ENCODE measurements at regions not wholly inside any gene's neighbourhood (a gene's known extent, or its start where the extent isn't known, plus 50 kb on each side); places are given as distances from the start of the nearest gene placed in this dataset.

DNA sequence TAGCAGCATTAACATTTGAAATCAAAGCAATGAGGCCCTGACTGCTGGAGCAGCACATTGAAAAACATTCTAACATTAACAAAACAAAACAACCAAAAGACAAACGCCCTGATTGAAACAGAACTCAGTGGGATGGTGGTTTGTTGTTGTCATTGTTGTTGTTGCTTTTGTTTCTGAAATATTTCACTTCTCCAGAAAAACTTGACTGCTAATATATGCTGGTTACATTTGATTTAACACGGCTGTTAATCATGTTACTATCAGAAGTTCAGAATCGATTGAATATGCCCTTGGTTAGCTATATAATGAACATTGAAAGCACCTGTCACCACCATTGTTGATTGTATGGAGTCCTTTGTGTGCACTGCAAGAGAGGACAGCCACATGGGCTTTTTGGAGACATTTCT, 790.4 kb upstream of the GALNTL6 start:
- no TSS peak for BruUV-seq (replicated peaks)
- H3K27ac ChIP-seq (ENCODE audit: low read length) = no peak overlapping the region
- CTCF ChIA-PET = no interaction called here

GRCh38 chr4:171017593-171017992, 795.6 kb upstream of the GALNTL6 start:
- H3K4me1 ChIP-seq (ENCODE audit: insufficient read depth, low read length) = no peaks in the 10 kb centered on the region
- DNase-seq = no peak
- H3K9me2 ChIP-seq (replicated peaks; ENCODE audit: low read length) = no peaks in the 10 kb centered on the region
- H3F3A ChIP-seq (ENCODE audit: low read length, unreplicated experiment) = no peaks in the 10 kb centered on the region
- H3K79me2 ChIP-seq (ENCODE audit: low read length) = no peaks in the 10 kb centered on the region
- no peak overlapping the region for H3K4me2 ChIP-seq (ENCODE audit: low read length)
- H2AFZ ChIP-seq (ENCODE audit: low read length) = no peak overlapping the region
- TF ChIP-seq EZH2phosphoT487 (IDR thresholded peaks at IDR 0.05; ENCODE audit: borderline replicate concordance, low read length) (no peak), CTCF (conservative IDR thresholded peaks at IDR 0.05; ENCODE audit: low read depth, low read length) (no peak)
- CTCF ChIA-PET = no interaction called here
- intact Hi-C loops (cut with micrococcal nuclease) = no loop called here
- no TSS peak for BruUV-seq (replicated peaks)
- no peak overlapping the region for H3K27ac ChIP-seq (ENCODE audit: low read length)
- ATAC-seq = no peak
- no peaks in the 10 kb centered on the region for H4K20me1 ChIP-seq (ENCODE audit: low read length)
- no peaks in the 10 kb centered on the region for H3K9me3 ChIP-seq (ENCODE audit: low read length)
- POLR2A ChIA-PET (ENCODE audit: unreplicated experiment) = no interaction called here
- H3K4me3 ChIP-seq (ENCODE audit: low read length) = no peak overlapping the region
- no peaks in the 10 kb centered on the region for H3K27me3 ChIP-seq (ENCODE audit: low read length)
- no peak overlapping the region for H3K9ac ChIP-seq (ENCODE audit: low read length)
- H3K36me3 ChIP-seq (ENCODE audit: low read depth, low read length) = no peaks in the 10 kb centered on the region

More for the DNA sequence above, 790.4 kb upstream of the GALNTL6 start:
- intact Hi-C loops (cut with micrococcal nuclease) = no loop called here
- ATAC-seq = no peak
- no peak overlapping the region for H3K9ac ChIP-seq (ENCODE audit: low read length)
- H3K36me3 ChIP-seq (ENCODE audit: low read depth, low read length) = no peaks in the 10 kb centered on the region
- no peaks in the 10 kb centered on the region for H3K9me2 ChIP-seq (replicated peaks; ENCODE audit: low read length)
- H3K4me2 ChIP-seq (ENCODE audit: low read length) = no peak overlapping the region
- H3K4me1 ChIP-seq (ENCODE audit: insufficient read depth, low read length) = no peaks in the 10 kb centered on the region
- no peaks in the 10 kb centered on the region for H3K27me3 ChIP-seq (ENCODE audit: low read length)
- DNase-seq = no peak
- H3K4me3 ChIP-seq (ENCODE audit: low read length) = no peak overlapping the region
- H3K9me3 ChIP-seq (ENCODE audit: low read length) = no peaks in the 10 kb centered on the region
- no peak overlapping the region for H2AFZ ChIP-seq (ENCODE audit: low read length)
- H4K20me1 ChIP-seq (ENCODE audit: low read length) = no peaks in the 10 kb centered on the region
- TF ChIP-seq CTCF (conservative IDR thresholded peaks at IDR 0.05; ENCODE audit: low read depth, low read length) = no peak
- TF ChIP-seq EZH2 (IDR thresholded peaks at IDR 0.05; ENCODE audit: low read length, unreplicated experiment) = no peak
- no peak for TF ChIP-seq EZH2phosphoT487 (IDR thresholded peaks at IDR 0.05; ENCODE audit: borderline replicate concordance, low read length)
- POLR2A ChIA-PET (ENCODE audit: unreplicated experiment) = no interaction called here
- no peaks in the 10 kb centered on the region for H3K79me2 ChIP-seq (ENCODE audit: low read length)
- H3F3A ChIP-seq (ENCODE audit: low read length, unreplicated experiment) = no peaks in the 10 kb centered on the region

DNA sequence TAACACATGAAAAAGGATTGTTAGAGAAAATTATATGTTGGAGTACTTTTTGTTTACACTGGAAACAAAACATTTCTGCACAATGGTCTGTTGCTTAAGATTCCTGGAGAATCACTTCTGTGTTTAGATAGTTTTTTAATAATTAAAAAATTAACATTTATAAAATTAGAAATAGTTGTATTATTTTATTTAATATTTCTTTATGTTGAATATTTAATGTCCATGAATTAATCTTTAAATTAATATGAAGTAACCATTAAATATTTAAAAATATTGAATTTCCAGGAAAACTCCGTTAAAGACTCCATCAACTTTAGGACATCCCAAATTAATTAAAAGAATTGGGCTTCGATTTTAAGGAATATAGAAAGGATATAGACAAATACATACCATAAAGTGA, 797.1 kb upstream of the GALNTL6 start:
- no peak for DNase-seq
- H3K9ac ChIP-seq (ENCODE audit: low read length) = no peak overlapping the region
- H3K9me3 ChIP-seq (ENCODE audit: low read length) = no peaks in the 10 kb centered on the region
- H3K4me2 ChIP-seq (ENCODE audit: low read length) = no peak overlapping the region
- H3K4me3 ChIP-seq (ENCODE audit: low read length) = no peak overlapping the region
- no peak for ATAC-seq
- intact Hi-C loops (cut with micrococcal nuclease) = no loop called here
- TF ChIP-seq CTCF (conservative IDR thresholded peaks at IDR 0.05; ENCODE audit: low read depth, low read length) (no peak), EZH2phosphoT487 (IDR thresholded peaks at IDR 0.05; ENCODE audit: borderline replicate concordance, low read length) (no peak), EZH2 (IDR thresholded peaks at IDR 0.05; ENCODE audit: low read length, unreplicated experiment) (no peak)
- BruUV-seq (replicated peaks) = no TSS peak
- no peaks in the 10 kb centered on the region for H4K20me1 ChIP-seq (ENCODE audit: low read length)
- no peaks in the 10 kb centered on the region for H3K27me3 ChIP-seq (ENCODE audit: low read length)
- H3K9me2 ChIP-seq (replicated peaks; ENCODE audit: low read length) = no peaks in the 10 kb centered on the region
- no peak overlapping the region for H2AFZ ChIP-seq (ENCODE audit: low read length)
- ChIA-PET CTCF (no interaction called here), POLR2A (ENCODE audit: unreplicated experiment) (no interaction called here)
- no peaks in the 10 kb centered on the region for H3K4me1 ChIP-seq (ENCODE audit: insufficient read depth, low read length)
- no peak overlapping the region for H3K27ac ChIP-seq (ENCODE audit: low read length)
- H3K36me3 ChIP-seq (ENCODE audit: low read depth, low read length) = no peaks in the 10 kb centered on the region
- no peaks in the 10 kb centered on the region for H3K79me2 ChIP-seq (ENCODE audit: low read length)
- H3F3A ChIP-seq (ENCODE audit: low read length, unreplicated experiment) = no peaks in the 10 kb centered on the region
